ENCODE measurements at regions not wholly inside any gene's neighbourhood (a gene's known extent, or its start where the extent isn't known, plus 50 kb on each side); places are given as distances from the start of the nearest gene placed in this dataset.
"Not testable (repeated sequence)": the region's sequence is repeated elsewhere in the genome, so short reads cannot be mapped to it uniquely, and the experiment has no call there.

GRCh38 chr14:105666991-105667662 is 140.7 kb downstream of the TMEM121 start:
- not testable (repeated sequence) for H3K4me1 ChIP-seq (ENCODE audit: control insufficient read depth, insufficient read depth, low read length); H3K36me3 ChIP-seq (ENCODE audit: control insufficient read depth, insufficient read depth, low read length, severe bottlenecking); H3K9me3 ChIP-seq (ENCODE audit: control insufficient read depth, low read length); H3K4me3 ChIP-seq (ENCODE audit: low read length); DNase-seq (ENCODE audit: low read depth); H3K9ac ChIP-seq (ENCODE audit: low read length); H3K27me3 ChIP-seq (replicated peaks; ENCODE audit: control insufficient read depth, insufficient read depth, low read length)

- H3K4me1 ChIP-seq (ENCODE audit: control insufficient read depth, insufficient read depth, low read length); H3K4me3 ChIP-seq (ENCODE audit: low read length); H3K27me3 ChIP-seq (replicated peaks; ENCODE audit: control insufficient read depth, insufficient read depth, low read length); H3K9me3 ChIP-seq (ENCODE audit: control insufficient read depth, low read length); H3K9ac ChIP-seq (ENCODE audit: low read length); DNase-seq (ENCODE audit: low read depth); H3K36me3 ChIP-seq (ENCODE audit: control insufficient read depth, insufficient read depth, low read length, severe bottlenecking): not testable (repeated sequence)
Observed at GRCh38 chr14:105667663-105668020, 141.3 kb downstream of the TMEM121 start.

- not testable (repeated sequence) for H3K4me1 ChIP-seq (ENCODE audit: control insufficient read depth, insufficient read depth, low read length); H3K9me3 ChIP-seq (ENCODE audit: control insufficient read depth, low read length); H3K4me3 ChIP-seq (ENCODE audit: low read length); DNase-seq (ENCODE audit: low read depth); H3K27me3 ChIP-seq (replicated peaks; ENCODE audit: control insufficient read depth, insufficient read depth, low read length); H3K36me3 ChIP-seq (ENCODE audit: control insufficient read depth, insufficient read depth, low read length, severe bottlenecking); H3K9ac ChIP-seq (ENCODE audit: low read length)
Observed at GRCh38 chr14:105668021-105668420, 141.6 kb downstream of the TMEM121 start.

- DNase-seq (ENCODE audit: low read depth); H3K36me3 ChIP-seq (ENCODE audit: control insufficient read depth, insufficient read depth, low read length, severe bottlenecking); H3K4me1 ChIP-seq (ENCODE audit: control insufficient read depth, insufficient read depth, low read length); H3K9ac ChIP-seq (ENCODE audit: low read length); H3K9me3 ChIP-seq (ENCODE audit: control insufficient read depth, low read length); H3K4me3 ChIP-seq (ENCODE audit: low read length); H3K27me3 ChIP-seq (replicated peaks; ENCODE audit: control insufficient read depth, insufficient read depth, low read length): not testable (repeated sequence)
Observed at GRCh38 chr14:105668471-105669230, 142.3 kb downstream of the TMEM121 start.

GRCh38 chr14:105669231-105669610 is 142.8 kb downstream of the TMEM121 start:
- H3K4me1 ChIP-seq (ENCODE audit: control insufficient read depth, insufficient read depth, low read length); DNase-seq (ENCODE audit: low read depth); H3K9me3 ChIP-seq (ENCODE audit: control insufficient read depth, low read length); H3K4me3 ChIP-seq (ENCODE audit: low read length); H3K27me3 ChIP-seq (replicated peaks; ENCODE audit: control insufficient read depth, insufficient read depth, low read length); H3K9ac ChIP-seq (ENCODE audit: low read length); H3K36me3 ChIP-seq (ENCODE audit: control insufficient read depth, insufficient read depth, low read length, severe bottlenecking): not testable (repeated sequence)

- H3K4me1 ChIP-seq (ENCODE audit: control insufficient read depth, insufficient read depth, low read length); H3K4me3 ChIP-seq (ENCODE audit: low read length); H3K9ac ChIP-seq (ENCODE audit: low read length); DNase-seq (ENCODE audit: low read depth); H3K9me3 ChIP-seq (ENCODE audit: control insufficient read depth, low read length); H3K27me3 ChIP-seq (replicated peaks; ENCODE audit: control insufficient read depth, insufficient read depth, low read length); H3K36me3 ChIP-seq (ENCODE audit: control insufficient read depth, insufficient read depth, low read length, severe bottlenecking): not testable (repeated sequence)
Observed at GRCh38 chr14:105669646-105670045, 143.3 kb downstream of the TMEM121 start.

- not testable (repeated sequence) for H3K36me3 ChIP-seq (ENCODE audit: control insufficient read depth, insufficient read depth, low read length, severe bottlenecking)
Observed at GRCh38 chr14:105672450-105673200, 146.2 kb downstream of the TMEM121 start.

GRCh38 chr14:105675433-105675832 is 149.1 kb downstream of the TMEM121 start:
- H3K4me1 ChIP-seq (ENCODE audit: control insufficient read depth, insufficient read depth, low read length); DNase-seq (ENCODE audit: low read depth); H3K4me3 ChIP-seq (ENCODE audit: low read length); H3K36me3 ChIP-seq (ENCODE audit: control insufficient read depth, insufficient read depth, low read length, severe bottlenecking); H3K9ac ChIP-seq (ENCODE audit: low read length); H3K27me3 ChIP-seq (replicated peaks; ENCODE audit: control insufficient read depth, insufficient read depth, low read length); H3K9me3 ChIP-seq (ENCODE audit: control insufficient read depth, low read length): not testable (repeated sequence)

More at GRCh38 chr14:105672450-105673200, 146.2 kb downstream of the TMEM121 start:
- not testable (repeated sequence) for H3K9ac ChIP-seq (ENCODE audit: low read length); H3K4me3 ChIP-seq (ENCODE audit: low read length); H3K9me3 ChIP-seq (ENCODE audit: control insufficient read depth, low read length); H3K27me3 ChIP-seq (replicated peaks; ENCODE audit: control insufficient read depth, insufficient read depth, low read length); DNase-seq (ENCODE audit: low read depth); H3K4me1 ChIP-seq (ENCODE audit: control insufficient read depth, insufficient read depth, low read length)

GRCh38 chr14:105675905-105676670 is 149.7 kb downstream of the TMEM121 start:
- not testable (repeated sequence) for H3K4me3 ChIP-seq (ENCODE audit: low read length); DNase-seq (ENCODE audit: low read depth); H3K36me3 ChIP-seq (ENCODE audit: control insufficient read depth, insufficient read depth, low read length, severe bottlenecking)

GRCh38 chr14:105678057-105678456 is 151.7 kb downstream of the TMEM121 start:
- not testable (repeated sequence) for H3K9ac ChIP-seq (ENCODE audit: low read length); H3K27me3 ChIP-seq (replicated peaks; ENCODE audit: control insufficient read depth, insufficient read depth, low read length); H3K4me3 ChIP-seq (ENCODE audit: low read length); H3K36me3 ChIP-seq (ENCODE audit: control insufficient read depth, insufficient read depth, low read length, severe bottlenecking); H3K4me1 ChIP-seq (ENCODE audit: control insufficient read depth, insufficient read depth, low read length); DNase-seq (ENCODE audit: low read depth); H3K9me3 ChIP-seq (ENCODE audit: control insufficient read depth, low read length)

More at GRCh38 chr14:105675905-105676670, 149.7 kb downstream of the TMEM121 start:
- not testable (repeated sequence) for H3K9ac ChIP-seq (ENCODE audit: low read length); H3K27me3 ChIP-seq (replicated peaks; ENCODE audit: control insufficient read depth, insufficient read depth, low read length); H3K9me3 ChIP-seq (ENCODE audit: control insufficient read depth, low read length); H3K4me1 ChIP-seq (ENCODE audit: control insufficient read depth, insufficient read depth, low read length)
